PC-9 (cell line): ENCODE measurements at regions not wholly inside any gene's neighbourhood (a gene's known extent, or its start where the extent isn't known, plus 50 kb on each side); places are given as distances from the start of the nearest gene placed in this dataset.
"Not testable (repeated sequence)": the region's sequence is repeated elsewhere in the genome, so short reads cannot be mapped to it uniquely, and the experiment has no call there.

Experiments
- EZH2 ChIP-seq: fragments of 200-600 bp; sonication (generic); IDR thresholded peaks from 2 replicates; pipeline ENCODE4 v1.8.0; 2017; ENCODE audit warnings: antibody characterized with exemption, low read depth
- TF ChIP-seq, protein P1 (sequence below): fragments of 200-600 bp; sonication (generic); conservative IDR thresholded peaks from 2 replicates; pipeline ENCODE4 v1.6.1; 2017; ENCODE audit warnings: mixed run types, antibody characterized with exemption, mild to moderate bottlenecking, moderate library complexity

DNA sequence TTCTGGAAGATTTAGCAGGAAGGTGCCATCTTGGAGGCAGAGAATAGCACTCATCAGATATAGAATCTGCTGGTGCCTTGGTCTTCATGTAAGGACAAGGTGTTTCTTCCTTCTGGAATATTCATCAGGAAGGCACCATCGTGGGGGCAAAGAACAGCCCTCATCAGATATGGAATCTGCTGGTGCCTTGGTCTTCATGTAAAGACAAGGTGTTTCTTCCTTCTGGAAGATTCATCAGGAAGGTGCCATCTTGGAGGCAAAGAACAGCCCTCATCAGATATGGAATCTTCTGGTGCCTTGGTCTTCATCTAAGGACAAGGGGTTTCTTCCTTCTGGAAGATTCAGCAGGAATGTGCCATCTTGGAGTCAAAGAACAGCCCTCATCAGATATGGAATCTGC, 4500.5 kb upstream of the OR11H1 start:
- TF ChIP-seq, protein P1, sequence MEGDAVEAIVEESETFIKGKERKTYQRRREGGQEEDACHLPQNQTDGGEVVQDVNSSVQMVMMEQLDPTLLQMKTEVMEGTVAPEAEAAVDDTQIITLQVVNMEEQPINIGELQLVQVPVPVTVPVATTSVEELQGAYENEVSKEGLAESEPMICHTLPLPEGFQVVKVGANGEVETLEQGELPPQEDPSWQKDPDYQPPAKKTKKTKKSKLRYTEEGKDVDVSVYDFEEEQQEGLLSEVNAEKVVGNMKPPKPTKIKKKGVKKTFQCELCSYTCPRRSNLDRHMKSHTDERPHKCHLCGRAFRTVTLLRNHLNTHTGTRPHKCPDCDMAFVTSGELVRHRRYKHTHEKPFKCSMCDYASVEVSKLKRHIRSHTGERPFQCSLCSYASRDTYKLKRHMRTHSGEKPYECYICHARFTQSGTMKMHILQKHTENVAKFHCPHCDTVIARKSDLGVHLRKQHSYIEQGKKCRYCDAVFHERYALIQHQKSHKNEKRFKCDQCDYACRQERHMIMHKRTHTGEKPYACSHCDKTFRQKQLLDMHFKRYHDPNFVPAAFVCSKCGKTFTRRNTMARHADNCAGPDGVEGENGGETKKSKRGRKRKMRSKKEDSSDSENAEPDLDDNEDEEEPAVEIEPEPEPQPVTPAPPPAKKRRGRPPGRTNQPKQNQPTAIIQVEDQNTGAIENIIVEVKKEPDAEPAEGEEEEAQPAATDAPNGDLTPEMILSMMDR: not testable (repeated sequence)
- TF ChIP-seq EZH2: not testable (repeated sequence)
